HL-60 (cell line): ENCODE measurements at regions not wholly inside any gene's neighbourhood (a gene's known extent, or its start where the extent isn't known, plus 50 kb on each side); places are given as distances from the start of the nearest gene placed in this dataset.

Source experiments
- CTCF ChIP-seq: IDR thresholded peaks from one replicate; pipeline ENCODE4 v1.5.1; 2011; ENCODE audit warnings: low read length, control low read depth, inconsistent platforms; ENCODE audit not compliant: insufficient read depth
- GABPA ChIP-seq: IDR thresholded peaks from 2 replicates; pipeline ENCODE4 v1.6.1; 2012; ENCODE audit warnings: low read depth
- POLR2AphosphoS5 ChIP-seq: IDR thresholded peaks from 2 replicates; pipeline ENCODE4 v1.6.1; 2012; ENCODE audit warnings: low read depth
- REST ChIP-seq: IDR thresholded peaks from 2 replicates; pipeline ENCODE4 v1.6.1; 2012; ENCODE audit warnings: low read depth; ENCODE audit not compliant: insufficient replicate concordance
- SPI1 ChIP-seq: IDR thresholded peaks from 2 replicates; pipeline ENCODE4 v1.6.1; 2012; ENCODE audit warnings: low read depth, mild to moderate bottlenecking, borderline replicate concordance

- no peak for TF ChIP-seq CTCF
- TF ChIP-seq GABPA = no peak
- TF ChIP-seq REST = no peak
- no peak for TF ChIP-seq POLR2AphosphoS5
- no peak for TF ChIP-seq SPI1
Measured at GRCh38 chr1:116191294-116191693, 80.1 kb downstream of the MAB21L3 start.
